ENCODE measurements at regions not wholly inside any gene's neighbourhood (a gene's known extent, or its start where the extent isn't known, plus 50 kb on each side); places are given as distances from the start of the nearest gene placed in this dataset.

DNA sequence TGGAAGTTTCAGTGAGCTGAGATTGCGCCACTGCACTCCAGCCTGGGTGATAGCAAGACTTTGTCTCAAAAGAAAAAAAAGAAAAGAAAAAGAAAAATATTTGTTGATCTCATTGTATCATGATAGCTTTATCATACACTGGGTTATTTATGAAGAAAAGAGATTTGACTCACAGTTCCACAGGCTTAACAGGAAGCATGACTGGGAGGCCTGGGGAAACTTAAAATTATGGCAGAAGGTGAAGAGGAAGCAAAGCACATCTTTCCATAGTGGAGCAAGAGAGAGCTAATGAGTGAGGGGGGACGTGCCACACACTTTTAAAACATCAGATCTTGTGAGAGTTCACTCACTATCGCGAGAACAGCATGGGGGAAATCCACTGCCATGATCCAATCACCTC is 72.7 kb upstream of the FUT8 start:
- no peaks in the 10 kb centered on the region for H3K27me3 ChIP-seq
- no peak overlapping the region for H3K4me3 ChIP-seq
- H3K27ac ChIP-seq (replicated peaks in 1 of 4), result no peak overlapping the region
- intact Hi-C loops (cut with DNase I), result no loop called here
- H3K4me1 ChIP-seq, result peaks cover 0 to 9% (median 3%) of the 10 kb centered on the region in 4 donors
- DNase-seq (ENCODE audit: extremely low spot score), result no peak
- no peaks in the 10 kb centered on the region for H3K36me3 ChIP-seq
- TF ChIP-seq POLR2A (IDR thresholded peaks at IDR 0.05; ENCODE audit: low read depth) (no peak), CTCF (IDR thresholded peaks at IDR 0.05) (no peak), POLR2AphosphoS5 (IDR thresholded peaks at IDR 0.05) (no peak), EP300 (IDR thresholded peaks at IDR 0.05) (no peak)
- 93% methylated on average over 4 of the region's 4 CpGs for WGBS
- H3K9me3 ChIP-seq, result no peaks in the 10 kb centered on the region

DNA sequence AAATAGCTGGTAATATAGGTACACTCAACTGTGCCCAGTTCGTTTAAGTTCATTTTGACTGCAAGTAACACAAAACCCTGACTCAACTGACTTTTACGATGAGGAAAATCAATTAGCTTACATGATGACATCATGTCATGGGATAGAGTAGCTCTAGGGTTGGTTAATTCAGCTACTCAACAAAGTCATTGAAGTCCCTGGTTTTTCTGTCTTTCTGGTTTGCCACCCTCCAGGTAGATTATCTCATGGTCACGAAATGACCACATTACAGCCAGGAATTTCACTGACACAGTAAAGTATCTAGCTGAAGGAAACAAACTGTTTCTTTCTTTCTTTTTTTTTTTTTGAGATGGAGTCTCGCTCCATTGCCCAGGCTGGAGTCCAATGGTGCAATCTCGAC is 68.5 kb upstream of the FUT8 start:
- Histone ChIP-seq H3K4me3 (no peak overlapping the region), H3K4me1 (no peaks in the 10 kb centered on the region), H3K27me3 (no peaks in the 10 kb centered on the region), H3K36me3 (no peaks in the 10 kb centered on the region), H3K27ac (replicated peaks in 1 of 4) (no peak overlapping the region), H3K9me3 (no peaks in the 10 kb centered on the region)
- DNase-seq (ENCODE audit: extremely low spot score), result no peak
- no peak for TF ChIP-seq POLR2AphosphoS5 (IDR thresholded peaks at IDR 0.05)
- intact Hi-C loops (cut with DNase I), result no loop called here
- WGBS, result 90% methylated on average over 5 of the region's 5 CpGs

GRCh38 chr14:65345266-65345665 is 67.3 kb upstream of the FUT8 start:
- Histone ChIP-seq H3K4me1 (no peaks in the 10 kb centered on the region), H3K9me3 (no peaks in the 10 kb centered on the region), H3K4me3 (no peak overlapping the region), H3K27me3 (no peaks in the 10 kb centered on the region), H3K36me3 (no peaks in the 10 kb centered on the region), H3K27ac (replicated peaks in 1 of 4) (no peak overlapping the region)
- intact Hi-C loops (cut with DNase I), result no loop called here
- TF ChIP-seq EP300 (IDR thresholded peaks at IDR 0.05) (no peak), POLR2AphosphoS5 (IDR thresholded peaks at IDR 0.05) (no peak), CTCF (IDR thresholded peaks at IDR 0.05) (no peak), POLR2A (IDR thresholded peaks at IDR 0.05; ENCODE audit: low read depth) (no peak)
- no peak for DNase-seq (ENCODE audit: extremely low spot score)
- WGBS, result 77% methylated on average over 3 of the region's 3 CpGs

GRCh38 chr14:65346474-65346873 is 66.1 kb upstream of the FUT8 start:
- intact Hi-C loops (cut with DNase I), result no loop called here
- Histone ChIP-seq H3K27me3 (no peaks in the 10 kb centered on the region), H3K27ac (replicated peaks in 1 of 4) (no peak overlapping the region), H3K36me3 (no peaks in the 10 kb centered on the region), H3K4me3 (no peak overlapping the region), H3K9me3 (no peaks in the 10 kb centered on the region), H3K4me1 (no peaks in the 10 kb centered on the region)
- DNase-seq (ENCODE audit: extremely low spot score), result no peak
- no peak for TF ChIP-seq CTCF (IDR thresholded peaks at IDR 0.05)
- no peak for TF ChIP-seq EP300 (IDR thresholded peaks at IDR 0.05)
- TF ChIP-seq POLR2A (IDR thresholded peaks at IDR 0.05; ENCODE audit: low read depth), result no peak
- TF ChIP-seq POLR2AphosphoS5 (IDR thresholded peaks at IDR 0.05), result no peak
- 87% methylated on average over 5 of the region's 5 CpGs for WGBS

- no peak overlapping the region for H3K4me3 ChIP-seq
- no peak overlapping the region for H3K27ac ChIP-seq (replicated peaks in 1 of 4)
- no peaks in the 10 kb centered on the region for H3K9me3 ChIP-seq
- no peaks in the 10 kb centered on the region for H3K27me3 ChIP-seq
- no peaks in the 10 kb centered on the region for H3K36me3 ChIP-seq
- WGBS, result 39% methylated on average over 5 of the region's 5 CpGs
- TF ChIP-seq POLR2A (IDR thresholded peaks at IDR 0.05; ENCODE audit: low read depth), result no peak
- no peak for TF ChIP-seq POLR2AphosphoS5 (IDR thresholded peaks at IDR 0.05)
- TF ChIP-seq CTCF (IDR thresholded peaks at IDR 0.05), result no peak
- no peak for TF ChIP-seq EP300 (IDR thresholded peaks at IDR 0.05)
- intact Hi-C loops (cut with DNase I), result no loop called here
- DNase-seq (ENCODE audit: extremely low spot score), result no peak
- no peaks in the 10 kb centered on the region for H3K4me1 ChIP-seq
These were observed 65.6 kb upstream of the FUT8 start for GRCh38 chr14:65346895-65347294.

Data from esophagus muscularis mucosa (tissue), 4 donors.